Adrenal gland (tissue), 5 donors: ENCODE measurements at regions not wholly inside any gene's neighbourhood (a gene's known extent, or its start where the extent isn't known, plus 50 kb on each side); places are given as distances from the start of the nearest gene placed in this dataset.

Source experiments
- CTCF ChIP-seq, 6 experiments: fragments of 450-650 bp in 4 of 6; fragments of 200-600 bp in 2 of 6; sonication (generic) in 1 of 6; IDR thresholded peaks; 1 replicate in 5 of 6; 2 replicates in 1 of 6; pipeline versions ENCODE4 v1.5.1 to v1.8.0; 2016 to 2021; ENCODE audit warnings: antibody characterized with exemption in 6 of 6, mild to moderate bottlenecking in 2 of 6, moderate library complexity in 1 of 6
- POLR2A ChIP-seq, 2 donors: fragments of 450-650 bp; IDR thresholded peaks; one replicate each; pipeline ENCODE4 v1.6.1; 2017; ENCODE audit warnings: antibody characterized with exemption in 2 of 2, mild to moderate bottlenecking in 2 of 2, moderate library complexity in 1 of 2
- donor health status: DM: no; HTN: no; CAD: no.

- TF ChIP-seq POLR2A (IDR thresholded peaks at IDR 0.05) (no peak), CTCF (IDR thresholded peaks at IDR 0.05) (no peak)
Measured at GRCh38 chr1:96524100-96524499, 197.5 kb upstream of the PTBP2 start.
